ENCODE measurements at regions not wholly inside any gene's neighbourhood (a gene's known extent, or its start where the extent isn't known, plus 50 kb on each side); places are given as distances from the start of the nearest gene placed in this dataset.

DNA sequence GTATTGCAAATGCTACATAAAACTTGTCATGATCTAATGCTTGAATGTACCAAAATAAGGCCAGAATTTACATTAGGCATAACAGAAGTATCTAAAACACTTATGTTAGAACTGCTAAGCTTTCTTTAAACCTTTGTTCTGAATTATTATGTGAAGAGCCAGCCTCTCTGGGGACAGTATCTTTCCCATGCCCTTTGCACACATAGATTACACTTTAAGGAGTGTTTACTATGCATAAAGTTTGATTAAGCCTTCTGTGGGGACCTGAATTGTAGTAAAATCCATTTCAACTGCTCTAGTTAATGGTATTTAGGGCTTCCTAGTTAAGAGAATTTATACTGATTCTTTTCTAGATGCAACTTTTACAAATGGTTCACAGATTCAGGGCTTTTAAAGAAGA is 444.7 kb downstream of the IPMK start:
- H3K4me1 Mint-ChIP-seq (ENCODE audit: low read depth): no peaks in the 10 kb centered on the region
- no peak overlapping the region for H3K4me3 Mint-ChIP-seq
- H3K27ac Mint-ChIP-seq: no peak overlapping the region
- no peaks in the 10 kb centered on the region for H3K27me3 Mint-ChIP-seq
- H3K9me3 Mint-ChIP-seq: peaks cover 15% of the 10 kb centered on the region
- intact Hi-C loops (cut with micrococcal nuclease): no loop called here
- H3K36me3 Mint-ChIP-seq (ENCODE audit: low read depth): no peaks in the 10 kb centered on the region

DNA sequence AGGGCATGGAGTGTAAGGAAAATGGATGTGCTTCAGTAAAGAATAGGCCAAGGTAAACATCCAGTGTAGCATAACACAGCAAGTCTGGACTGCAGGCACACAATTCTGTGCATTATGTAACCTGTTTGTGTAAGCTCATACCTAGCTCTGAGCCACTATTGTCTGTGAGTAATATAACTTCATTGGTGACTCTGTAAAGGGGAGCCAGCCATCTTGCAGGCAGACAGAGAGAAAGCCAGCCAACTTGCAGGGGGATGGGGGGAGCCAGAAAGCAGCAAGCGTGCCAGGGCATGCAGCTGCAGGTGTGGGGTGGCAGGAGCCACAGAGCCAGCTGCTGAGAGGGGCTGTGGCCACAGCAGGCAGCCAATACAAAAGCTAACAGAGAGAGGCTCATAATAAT is 449.2 kb downstream of the IPMK start:
- Mint-ChIP-seq H3K27me3 (no peaks in the 10 kb centered on the region), H3K27ac (no peak overlapping the region), H3K4me1 (ENCODE audit: low read depth) (no peaks in the 10 kb centered on the region), H3K4me3 (no peak overlapping the region), H3K9me3 (peaks cover 24% of the 10 kb centered on the region), H3K36me3 (ENCODE audit: low read depth) (no peaks in the 10 kb centered on the region)
- intact Hi-C loops (cut with micrococcal nuclease): no loop called here

DNA sequence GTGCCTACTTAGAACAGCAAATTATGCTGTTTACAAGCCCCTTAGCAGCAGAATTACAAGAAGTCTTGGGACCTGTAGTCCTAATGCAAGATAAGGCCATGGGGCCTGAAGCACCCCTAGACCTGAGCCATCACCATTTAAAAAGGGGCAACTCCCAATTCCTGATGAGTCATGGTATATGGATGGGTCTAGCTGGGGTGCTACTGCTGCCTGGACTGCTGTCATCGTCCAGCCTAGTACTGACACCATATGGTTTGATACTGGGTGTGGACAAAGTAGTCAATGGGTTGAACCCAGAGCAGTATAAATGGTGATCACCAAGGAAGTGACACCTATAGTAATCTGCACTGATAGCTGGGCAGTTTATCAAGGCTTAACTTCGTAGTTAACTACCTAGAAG is 450.0 kb downstream of the IPMK start:
- H3K36me3 Mint-ChIP-seq (ENCODE audit: low read depth): no peaks in the 10 kb centered on the region
- H3K9me3 Mint-ChIP-seq: peaks cover 24% of the 10 kb centered on the region
- H3K27me3 Mint-ChIP-seq: no peaks in the 10 kb centered on the region
- no peak overlapping the region for H3K27ac Mint-ChIP-seq
- no peaks in the 10 kb centered on the region for H3K4me1 Mint-ChIP-seq (ENCODE audit: low read depth)
- H3K4me3 Mint-ChIP-seq: no peak overlapping the region
- intact Hi-C loops (cut with micrococcal nuclease): no loop called here

DNA sequence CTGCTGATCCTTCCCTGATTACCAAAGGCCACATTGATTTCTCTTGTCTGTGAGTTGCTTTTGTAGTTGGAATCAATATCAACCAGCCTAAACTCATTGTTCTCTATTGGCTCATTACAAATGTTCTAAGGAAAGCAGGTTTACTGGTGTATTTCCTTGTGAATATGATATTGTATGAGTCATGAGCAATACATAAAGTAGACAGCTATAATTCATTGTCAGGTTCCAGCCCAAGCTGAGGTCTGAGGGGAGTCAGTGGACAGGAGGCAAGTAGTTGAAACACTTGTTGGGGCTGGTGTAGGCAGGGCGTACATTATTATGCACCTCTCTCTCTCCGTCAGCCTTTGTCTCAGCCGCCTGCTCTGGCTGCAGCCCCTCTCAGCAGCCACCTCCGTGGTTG is 451.7 kb downstream of the IPMK start:
- intact Hi-C loops (cut with micrococcal nuclease): no loop called here
- Mint-ChIP-seq H3K27me3 (no peaks in the 10 kb centered on the region), H3K4me3 (no peak overlapping the region), H3K27ac (no peak overlapping the region), H3K9me3 (peaks cover 19% of the 10 kb centered on the region), H3K4me1 (ENCODE audit: low read depth) (no peaks in the 10 kb centered on the region), H3K36me3 (ENCODE audit: low read depth) (no peaks in the 10 kb centered on the region)

DNA sequence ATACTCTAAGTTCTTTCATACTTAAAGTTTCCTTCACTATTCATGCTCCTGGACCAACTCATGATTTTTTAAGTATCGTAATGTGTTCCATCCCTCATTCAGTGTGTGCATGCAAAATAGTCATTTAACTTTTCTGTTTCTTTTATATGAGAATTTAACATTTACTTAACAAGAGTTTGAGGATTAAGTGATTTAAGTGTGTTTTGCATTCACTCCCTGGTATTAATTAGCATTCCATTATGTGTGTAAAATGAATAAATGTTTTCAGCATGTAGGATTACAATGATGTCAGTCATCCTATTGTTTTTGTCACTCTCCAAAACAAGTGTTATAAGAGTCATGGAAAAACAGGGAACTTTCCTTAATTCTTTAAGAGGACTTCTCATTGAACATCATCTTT is 457.7 kb downstream of the IPMK start:
- Mint-ChIP-seq H3K4me3 (no peak overlapping the region), H3K27ac (no peak overlapping the region), H3K4me1 (ENCODE audit: low read depth) (no peaks in the 10 kb centered on the region), H3K27me3 (no peaks in the 10 kb centered on the region), H3K36me3 (ENCODE audit: low read depth) (no peaks in the 10 kb centered on the region), H3K9me3 (no peaks in the 10 kb centered on the region)
- intact Hi-C loops (cut with micrococcal nuclease): no loop called here

DNA sequence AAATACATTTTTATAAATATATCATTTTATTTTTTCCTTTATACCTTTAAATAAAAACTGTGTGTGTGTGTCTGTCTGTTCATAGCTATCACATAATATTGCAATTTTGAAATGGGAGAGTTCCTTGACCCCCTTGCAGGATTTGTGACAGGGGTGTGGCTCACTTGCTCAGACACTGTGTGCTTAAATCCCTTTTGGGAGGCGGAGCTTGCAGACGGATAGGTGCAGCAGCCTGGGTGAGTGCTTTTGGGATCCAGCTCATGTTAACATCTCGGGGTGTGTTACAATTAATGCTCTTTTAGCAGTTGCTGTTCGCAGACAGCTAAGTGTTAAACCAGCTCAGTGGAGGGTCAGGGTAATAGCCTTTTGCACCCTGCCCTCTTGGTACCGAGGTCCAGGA is 459.8 kb downstream of the IPMK start:
- H3K4me3 Mint-ChIP-seq: no peak overlapping the region
- intact Hi-C loops (cut with micrococcal nuclease): no loop called here
- H3K9me3 Mint-ChIP-seq: no peaks in the 10 kb centered on the region
- H3K27me3 Mint-ChIP-seq: no peaks in the 10 kb centered on the region
- no peaks in the 10 kb centered on the region for H3K4me1 Mint-ChIP-seq (ENCODE audit: low read depth)
- no peaks in the 10 kb centered on the region for H3K36me3 Mint-ChIP-seq (ENCODE audit: low read depth)
- H3K27ac Mint-ChIP-seq: no peak overlapping the region

DNA sequence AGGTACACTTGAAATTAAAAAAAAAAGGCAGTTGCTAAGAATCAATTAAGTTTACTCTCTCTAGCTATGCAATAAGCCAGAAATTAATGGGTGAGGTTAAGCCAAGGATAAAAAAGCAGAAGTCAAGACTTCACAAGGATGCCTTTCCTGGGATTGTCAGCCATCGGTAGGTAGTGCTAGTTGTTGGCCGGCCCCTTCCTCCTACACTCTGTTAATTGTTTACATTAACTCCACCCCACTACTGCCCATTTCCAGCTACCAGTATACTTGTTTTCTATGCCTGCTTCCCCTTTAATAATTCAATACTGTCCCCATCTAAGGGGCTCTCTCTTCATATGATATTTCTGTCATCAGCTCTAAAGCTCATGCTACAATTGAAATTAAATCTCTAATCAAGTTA is 461.0 kb downstream of the IPMK start:
- intact Hi-C loops (cut with micrococcal nuclease): no loop called here
- Mint-ChIP-seq H3K9me3 (no peaks in the 10 kb centered on the region), H3K36me3 (ENCODE audit: low read depth) (no peaks in the 10 kb centered on the region), H3K4me3 (no peak overlapping the region), H3K27ac (no peak overlapping the region), H3K4me1 (ENCODE audit: low read depth) (no peaks in the 10 kb centered on the region), H3K27me3 (no peaks in the 10 kb centered on the region)

DNA sequence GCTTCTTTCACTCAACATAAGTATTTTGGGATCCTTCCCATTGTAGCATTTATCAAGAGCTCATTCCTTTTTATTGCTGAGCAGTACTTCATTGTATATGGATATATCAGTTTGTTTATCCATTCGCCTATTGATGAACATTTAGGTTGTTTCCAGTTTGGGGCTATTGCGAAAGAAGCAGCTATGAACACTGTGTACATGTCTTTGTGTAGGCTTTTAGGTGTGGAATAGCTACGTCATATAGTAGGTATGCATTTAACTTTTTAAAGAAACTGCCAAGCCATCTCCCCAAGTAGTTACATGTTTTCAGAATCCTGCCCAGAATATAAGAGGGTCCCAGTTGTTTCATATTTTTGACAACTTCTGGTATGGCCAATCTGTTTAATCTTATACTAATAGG is 468.1 kb downstream of the IPMK start:
- Mint-ChIP-seq H3K9me3 (no peaks in the 10 kb centered on the region), H3K36me3 (ENCODE audit: low read depth) (no peaks in the 10 kb centered on the region), H3K4me1 (ENCODE audit: low read depth) (no peaks in the 10 kb centered on the region), H3K4me3 (no peak overlapping the region), H3K27ac (no peak overlapping the region), H3K27me3 (no peaks in the 10 kb centered on the region)
- intact Hi-C loops (cut with micrococcal nuclease): no loop called here

DNA sequence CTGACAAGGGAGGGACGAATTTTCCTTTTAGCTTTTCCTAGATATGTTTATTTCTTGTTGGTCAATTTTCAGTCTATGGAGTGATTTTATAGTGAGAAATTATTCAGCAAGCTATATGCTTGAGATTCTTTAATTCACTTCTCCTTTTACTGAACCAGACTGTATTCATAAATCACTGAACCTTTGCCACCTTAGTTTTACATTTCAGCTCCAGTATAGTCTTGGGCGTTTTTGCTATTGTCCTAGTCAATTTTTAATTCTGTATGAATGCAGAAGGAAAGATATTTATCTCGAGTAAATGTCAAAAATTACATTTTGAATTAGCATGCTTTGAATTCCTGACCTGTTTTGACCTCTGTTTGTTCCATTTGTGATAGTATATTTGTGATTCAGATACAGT is 468.9 kb downstream of the IPMK start:
- intact Hi-C loops (cut with micrococcal nuclease): no loop called here
- Mint-ChIP-seq H3K27me3 (no peaks in the 10 kb centered on the region), H3K4me1 (ENCODE audit: low read depth) (no peaks in the 10 kb centered on the region), H3K9me3 (no peaks in the 10 kb centered on the region), H3K4me3 (no peak overlapping the region), H3K27ac (no peak overlapping the region), H3K36me3 (ENCODE audit: low read depth) (no peaks in the 10 kb centered on the region)

DNA sequence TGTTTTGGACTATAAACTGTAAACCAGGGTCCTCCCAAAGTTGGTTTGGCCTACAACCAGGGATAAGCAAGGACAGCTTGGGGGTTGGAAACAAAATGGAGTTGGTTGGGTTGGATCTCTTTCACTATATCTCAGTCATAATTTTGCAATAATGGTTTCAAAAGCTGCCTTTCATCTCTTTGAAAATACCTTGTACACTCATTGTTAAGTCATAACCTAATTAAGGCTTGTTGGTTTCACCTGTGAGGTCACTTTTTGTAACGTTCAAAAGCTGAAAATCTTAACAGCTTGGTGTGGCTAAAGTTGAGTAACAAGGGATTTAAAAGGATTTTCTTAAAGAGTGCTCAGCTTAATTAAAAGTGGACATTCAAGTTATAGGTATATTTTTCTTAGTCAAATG is 476.1 kb downstream of the IPMK start:
- intact Hi-C loops (cut with micrococcal nuclease): no loop called here
- Mint-ChIP-seq H3K27ac (no peak overlapping the region), H3K9me3 (peaks cover 32% of the 10 kb centered on the region), H3K4me1 (ENCODE audit: low read depth) (no peaks in the 10 kb centered on the region), H3K27me3 (no peaks in the 10 kb centered on the region), H3K36me3 (ENCODE audit: low read depth) (no peaks in the 10 kb centered on the region), H3K4me3 (no peak overlapping the region)

DNA sequence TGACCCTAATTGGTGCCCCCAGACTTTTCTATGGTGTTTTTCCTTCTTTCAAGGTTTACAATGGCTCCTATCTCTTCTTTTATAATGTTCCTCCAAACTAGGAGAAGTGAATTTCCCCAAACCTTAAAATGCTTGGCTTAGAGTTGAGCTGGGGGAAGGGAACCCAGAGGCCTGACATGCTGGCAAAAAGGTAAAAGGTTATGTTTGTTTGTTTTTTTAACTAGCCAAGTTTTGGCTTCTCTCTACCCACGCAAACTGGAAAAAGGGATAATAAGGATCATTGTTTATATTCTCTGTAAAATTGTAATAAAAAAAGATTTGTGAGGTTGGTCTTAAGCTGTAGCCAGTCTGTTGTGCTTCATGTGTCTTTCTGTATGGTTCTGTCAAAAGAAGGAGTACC is 477.0 kb downstream of the IPMK start:
- H3K27me3 Mint-ChIP-seq: no peaks in the 10 kb centered on the region
- H3K4me3 Mint-ChIP-seq: no peak overlapping the region
- no peak overlapping the region for H3K27ac Mint-ChIP-seq
- intact Hi-C loops (cut with micrococcal nuclease): no loop called here
- peaks cover 32% of the 10 kb centered on the region for H3K9me3 Mint-ChIP-seq
- H3K4me1 Mint-ChIP-seq (ENCODE audit: low read depth): no peaks in the 10 kb centered on the region
- H3K36me3 Mint-ChIP-seq (ENCODE audit: low read depth): no peaks in the 10 kb centered on the region

DNA sequence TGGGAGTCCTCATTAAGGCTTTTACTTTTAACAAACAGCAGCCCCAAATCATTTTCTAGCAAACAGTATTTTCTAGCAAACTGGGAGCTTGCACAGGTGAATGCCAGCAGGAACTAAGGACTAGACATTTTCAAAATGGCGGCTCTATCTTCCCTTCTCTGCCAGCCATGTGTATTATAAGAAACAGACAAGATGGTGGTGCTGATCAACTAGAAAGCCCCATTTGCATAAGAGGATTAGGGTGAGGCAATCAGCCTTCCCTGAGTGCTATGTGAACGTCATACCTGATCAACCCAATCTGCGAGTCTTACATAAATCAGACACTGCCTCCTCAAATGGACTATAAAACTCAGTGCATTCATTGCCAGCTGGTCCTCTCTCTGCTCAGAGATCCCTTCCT is 479.6 kb downstream of the IPMK start:
- no peaks in the 10 kb centered on the region for H3K36me3 Mint-ChIP-seq (ENCODE audit: low read depth)
- no peak overlapping the region for H3K27ac Mint-ChIP-seq
- H3K4me3 Mint-ChIP-seq: no peak overlapping the region
- H3K27me3 Mint-ChIP-seq: no peaks in the 10 kb centered on the region
- H3K9me3 Mint-ChIP-seq: peaks cover 32% of the 10 kb centered on the region
- no peaks in the 10 kb centered on the region for H3K4me1 Mint-ChIP-seq (ENCODE audit: low read depth)
- intact Hi-C loops (cut with micrococcal nuclease): no loop called here

DNA sequence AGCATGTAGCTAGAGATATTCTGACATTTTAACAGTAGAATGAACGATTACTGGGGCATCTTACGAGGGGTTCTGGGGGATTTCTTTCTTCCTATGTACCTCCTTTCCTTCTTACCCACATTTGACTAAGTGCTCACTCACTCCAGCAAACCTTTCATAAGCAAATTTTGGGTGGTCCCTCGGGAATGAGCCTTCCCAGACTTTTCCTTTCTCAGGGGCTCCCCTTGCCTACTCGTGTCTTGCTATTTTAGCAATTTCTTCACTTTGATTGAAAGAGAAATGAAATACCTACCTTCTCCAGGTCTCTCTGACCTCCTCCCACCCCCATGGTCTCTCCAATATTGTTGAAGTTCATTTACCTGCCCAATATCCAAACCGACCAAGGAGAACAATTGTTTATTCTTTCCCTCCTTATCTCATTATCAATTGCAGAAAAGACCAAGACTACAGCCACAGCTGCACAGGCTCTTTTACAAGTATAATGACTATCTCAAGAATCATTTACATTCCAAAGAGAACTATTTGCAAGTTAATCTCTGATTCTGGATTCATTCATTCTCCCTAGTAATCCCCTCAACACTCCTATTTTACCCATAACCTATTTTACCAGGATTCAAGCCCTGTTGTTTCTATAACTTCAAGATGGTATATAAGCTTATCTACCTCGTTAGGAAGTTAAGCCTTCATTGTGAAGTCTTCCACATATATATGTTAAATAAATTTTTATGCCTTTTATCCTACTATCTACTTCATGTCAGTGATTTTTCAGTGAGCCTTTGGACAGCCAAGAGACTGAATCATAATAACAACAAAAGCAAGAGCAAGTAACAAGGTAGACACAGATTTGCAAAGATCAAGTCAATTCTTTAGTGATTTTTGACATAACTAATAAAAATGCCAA is 480.6 kb downstream of the IPMK start:
- no peaks in the 10 kb centered on the region for H3K4me1 Mint-ChIP-seq (ENCODE audit: low read depth)
- H3K27ac Mint-ChIP-seq: no peak overlapping the region
- H3K9me3 Mint-ChIP-seq: peaks cover 32% of the 10 kb centered on the region
- intact Hi-C loops (cut with micrococcal nuclease): no loop called here
- H3K36me3 Mint-ChIP-seq (ENCODE audit: low read depth): no peaks in the 10 kb centered on the region
- H3K27me3 Mint-ChIP-seq: no peaks in the 10 kb centered on the region
- no peak overlapping the region for H3K4me3 Mint-ChIP-seq

DNA sequence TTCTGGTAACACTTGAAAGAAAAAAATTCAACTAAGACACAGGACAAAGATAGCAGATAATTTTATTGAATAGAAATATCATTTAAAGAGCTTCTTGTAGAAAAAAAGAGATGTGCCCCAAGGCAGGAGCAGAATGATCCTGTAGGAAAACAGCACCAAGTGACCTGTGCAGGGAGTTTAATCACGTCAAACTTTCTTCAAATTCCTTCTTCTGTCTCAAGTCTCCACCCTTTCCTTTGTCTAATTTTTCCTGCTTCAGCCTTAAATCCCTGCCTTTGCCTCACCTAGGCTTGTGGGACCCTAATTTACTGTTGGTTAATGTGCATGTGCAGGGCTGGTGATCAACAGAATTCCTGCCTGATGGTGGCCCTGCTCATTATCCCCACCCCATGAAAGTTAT is 481.4 kb downstream of the IPMK start:
- peaks cover 40% of the 10 kb centered on the region for H3K9me3 Mint-ChIP-seq
- H3K4me1 Mint-ChIP-seq (ENCODE audit: low read depth): no peaks in the 10 kb centered on the region
- H3K27me3 Mint-ChIP-seq: no peaks in the 10 kb centered on the region
- no peak overlapping the region for H3K27ac Mint-ChIP-seq
- intact Hi-C loops (cut with micrococcal nuclease): no loop called here
- H3K4me3 Mint-ChIP-seq: no peak overlapping the region
- no peaks in the 10 kb centered on the region for H3K36me3 Mint-ChIP-seq (ENCODE audit: low read depth)

DNA sequence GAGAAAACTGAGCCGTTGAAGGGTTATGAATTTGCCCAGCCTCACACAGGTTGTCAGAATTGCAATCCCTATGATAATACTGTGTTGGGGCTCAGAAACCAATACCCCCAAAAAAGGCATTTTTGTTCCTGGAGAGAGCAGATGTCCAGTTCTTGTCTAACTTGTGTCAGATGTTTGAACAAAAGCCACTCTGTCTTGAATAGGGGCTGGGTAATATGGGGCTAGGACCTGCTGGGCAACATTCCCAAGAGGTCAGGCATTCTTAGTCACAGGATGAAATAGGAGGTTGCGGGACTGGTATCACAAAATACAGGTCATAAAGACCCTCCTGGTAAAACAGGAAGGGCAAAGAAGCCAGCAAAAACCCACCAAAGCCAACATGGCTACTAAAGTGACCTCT is 482.1 kb downstream of the IPMK start:
- no peaks in the 10 kb centered on the region for H3K4me1 Mint-ChIP-seq (ENCODE audit: low read depth)
- H3K9me3 Mint-ChIP-seq: peaks cover 38% of the 10 kb centered on the region
- no peaks in the 10 kb centered on the region for H3K36me3 Mint-ChIP-seq (ENCODE audit: low read depth)
- no peak overlapping the region for H3K27ac Mint-ChIP-seq
- intact Hi-C loops (cut with micrococcal nuclease): no loop called here
- H3K27me3 Mint-ChIP-seq: no peaks in the 10 kb centered on the region
- no peak overlapping the region for H3K4me3 Mint-ChIP-seq

Measured in dendritic cell treated with granulocyte-macrophage colony-stimulating factor and Interleukin-4, amounts not matched to agents 40 ng/mL and 50 ng/mL, for 4 days (primary cell).